GM12878 (cell line): ENCODE measurements at regions not wholly inside any gene's neighbourhood (a gene's known extent, or its start where the extent isn't known, plus 50 kb on each side); places are given as distances from the start of the nearest gene placed in this dataset.

Source experiments
- BHLHE40 ChIP-seq, 2 experiments: fragments of 450-650 bp in 1 of 2; IDR thresholded peaks; 2 replicates each; pipeline ENCODE4 v1.6.1; 2011 to 2017; ENCODE audit warnings: low read depth in 2 of 2, borderline replicate concordance in 1 of 2, improper control_type of control experiment in 1 of 2, low read length in 1 of 2, mild to moderate bottlenecking in 1 of 2
- CTCF ChIP-seq, 3 experiments: IDR thresholded peaks in 2 of 3; conservative IDR thresholded peaks in 1 of 3; 2 replicates each; pipeline ENCODE4 v1.5.1; 2011; ENCODE audit warnings: low read depth in 3 of 3, low read length in 3 of 3, mild to moderate bottlenecking in 3 of 3, control low read depth in 2 of 3, moderate library complexity in 2 of 3, inconsistent platforms in 1 of 3, mixed read lengths in 1 of 3; ENCODE audit not compliant: control insufficient read depth in 2 of 3, insufficient read depth in 1 of 3; ENCODE audit errors: extremely low read depth in 1 of 3
- SMAD1 ChIP-seq: fragments of 450-650 bp; IDR thresholded peaks from 2 replicates; pipeline ENCODE4 v1.6.1; 2018; ENCODE audit warnings: mild to moderate bottlenecking, low read depth; ENCODE audit not compliant: partially characterized antibody

DNA sequence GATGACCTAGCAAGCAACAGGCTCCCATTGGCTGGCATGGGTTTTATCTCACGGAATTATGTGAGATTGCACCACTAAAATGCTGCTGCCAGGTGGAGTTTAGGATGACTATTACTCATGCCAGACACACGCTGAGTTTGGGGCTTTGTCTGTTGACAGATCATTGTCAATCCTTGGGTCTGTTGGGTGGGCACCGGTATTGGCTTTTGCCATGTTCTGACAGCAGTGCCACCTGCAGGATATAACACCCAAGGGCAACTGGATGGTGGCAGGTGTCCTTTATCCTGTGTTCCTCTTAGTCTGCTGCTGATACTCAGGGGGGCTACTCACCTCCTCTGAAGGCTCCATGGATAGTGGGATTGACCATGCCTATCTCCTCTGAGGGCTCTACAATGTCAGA, 221.6 kb upstream of the DYNLRB2 start:
- TF ChIP-seq CTCF (IDR thresholded peaks at IDR 0.05 in 2 of 3, conservative IDR thresholded peaks at IDR 0.05 in 1 of 3; ENCODE audit: control insufficient read depth in 2 of 3, extremely low read depth in 1 of 3, insufficient read depth in 1 of 3, low read depth in 3 of 3, low read length in 3 of 3) (no peak), BHLHE40 (IDR thresholded peaks at IDR 0.05; ENCODE audit: borderline replicate concordance in 1 of 2, low read depth in 2 of 2, low read length in 1 of 2) (no peak), SMAD1 (no peak)
